NCI-H2227 (cell line): ENCODE measurements at regions not wholly inside any gene's neighbourhood (a gene's known extent, or its start where the extent isn't known, plus 50 kb on each side); places are given as distances from the start of the nearest gene placed in this dataset.

Experiments
- DNase-seq: peaks from one replicate; lab custom pipeline; 2025; ENCODE audit not compliant: unreplicated experiment; lab: John Stamatoyannopoulos, UW

- DNase-seq = no peak
These were observed 201.5 kb upstream of the RAB6C start for GRCh38 chr2:129777762-129778583.

- peak; percentile 31 for DNase-seq
These were observed 200.9 kb upstream of the RAB6C start for GRCh38 chr2:129778584-129778877.

GRCh38 chr2:129779783-129780182, 199.7 kb upstream of the RAB6C start:
- no peak for DNase-seq

- DNase-seq = no peak
These were observed 198.9 kb upstream of the RAB6C start for GRCh38 chr2:129780316-129781270.

- DNase-seq = peak; percentile 11
These were observed 197.5 kb upstream of the RAB6C start for GRCh38 chr2:129781749-129782632.

GRCh38 chr2:129782633-129782990, 196.9 kb upstream of the RAB6C start:
- DNase-seq = no peak

GRCh38 chr2:129784486-129784885, 195.0 kb upstream of the RAB6C start:
- no peak for DNase-seq

- no peak for DNase-seq
These were observed 187.8 kb upstream of the RAB6C start for GRCh38 chr2:129791712-129792111.

- no peak for DNase-seq
These were observed 186.0 kb upstream of the RAB6C start for GRCh38 chr2:129793431-129793902.

GRCh38 chr2:129794116-129794515, 185.3 kb upstream of the RAB6C start:
- no peak for DNase-seq

GRCh38 chr2:129794540-129794939, 184.9 kb upstream of the RAB6C start:
- no peak for DNase-seq

GRCh38 chr2:129796225-129796624, 183.2 kb upstream of the RAB6C start:
- DNase-seq = no peak

GRCh38 chr2:129796801-129797488, 182.5 kb upstream of the RAB6C start:
- no peak for DNase-seq

- DNase-seq = no peak
These were observed 181.8 kb upstream of the RAB6C start for GRCh38 chr2:129797489-129798300.

- DNase-seq = no peak
These were observed 181.2 kb upstream of the RAB6C start for GRCh38 chr2:129798301-129798581.

GRCh38 chr2:129798626-129799025, 180.8 kb upstream of the RAB6C start:
- DNase-seq = no peak

GRCh38 chr2:129799036-129799958, 180.2 kb upstream of the RAB6C start:
- no peak for DNase-seq

- no peak for DNase-seq
These were observed 179.2 kb upstream of the RAB6C start for GRCh38 chr2:129800285-129800684.

GRCh38 chr2:129800686-129801085, 178.8 kb upstream of the RAB6C start:
- DNase-seq = no peak
